Spinal cord (tissue), 9 donors: ENCODE measurements at regions not wholly inside any gene's neighbourhood (a gene's known extent, or its start where the extent isn't known, plus 50 kb on each side); places are given as distances from the start of the nearest gene placed in this dataset.
A peak's percentile ranks its signal among the peaks of the same experiment; 100 is the strongest.
"Not testable (repeated sequence)": the region's sequence is repeated elsewhere in the genome, so short reads cannot be mapped to it uniquely, and the experiment has no call there.

Experiments used
- DNase-seq, 6 donors: peaks; one replicate each; pipeline versions ENCODE4 v3.0.0 to v3.0.0-alpha.2; 2013 to 2015; ENCODE audit warnings: low spot score in 6 of 6, low read depth in 4 of 6
- H3K27ac ChIP-seq: one replicate; pipeline ENCODE4 v1.5.1; 2013; ENCODE audit warnings: low read depth, low read length, control low read depth
- H3K27me3 ChIP-seq: one replicate; pipeline ENCODE4 v1.6.1; 2013; ENCODE audit warnings: low read length; ENCODE audit not compliant: control insufficient read depth, insufficient read depth
- H3K36me3 ChIP-seq: one replicate; pipeline ENCODE4 v1.6.1; 2013; ENCODE audit warnings: low read length; ENCODE audit not compliant: control insufficient read depth, insufficient read depth
- H3K4me1 ChIP-seq: one replicate; pipeline ENCODE4 v1.6.1; 2013; ENCODE audit warnings: low read length; ENCODE audit not compliant: control insufficient read depth, insufficient read depth
- H3K4me3 ChIP-seq: one replicate; pipeline ENCODE4 v1.5.1; 2013; ENCODE audit warnings: low read depth, low read length, control low read depth
- H3K9me3 ChIP-seq: one replicate; pipeline ENCODE4 v1.6.1; 2013; ENCODE audit warnings: low read length; ENCODE audit not compliant: control insufficient read depth, insufficient read depth
- WGBS: methylation state at CpG from one replicate; pipeline ENCODE4 v1.1.5; 2013; ENCODE audit warnings: missing lambda C conversion rate; ENCODE audit not compliant: insufficient coverage; 5-methylcytosine and 5-hydroxymethylcytosine counted together
- donor health status: healthy.

DNA sequence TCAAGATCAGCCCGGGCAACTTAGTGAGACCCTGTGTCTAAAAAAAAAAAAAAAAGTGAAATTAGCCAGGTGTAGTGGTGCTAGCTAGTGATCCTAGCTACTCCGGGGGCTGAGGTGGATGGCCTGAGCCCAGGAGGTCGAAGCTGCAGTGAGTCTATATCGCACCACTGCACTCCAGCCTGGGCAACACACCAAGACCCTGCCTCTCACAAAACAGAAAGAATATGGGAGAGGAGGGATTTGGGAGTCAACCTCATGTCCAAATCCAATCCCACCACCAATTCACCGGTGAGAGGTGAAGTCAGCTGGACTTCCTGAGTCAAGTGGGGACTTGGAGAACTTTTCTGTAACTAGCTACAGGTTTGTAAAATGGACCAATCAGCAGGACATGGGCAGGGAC is 80.5 kb upstream of the MFGE8 start:
- Histone ChIP-seq H3K9me3 (no peaks in the 10 kb centered on the region), H3K27me3 (no peaks in the 10 kb centered on the region), H3K4me1 (no peaks in the 10 kb centered on the region), H3K27ac (no peak overlapping the region), H3K36me3 (no peaks in the 10 kb centered on the region), H3K4me3 (no peak overlapping the region)
- WGBS = 78% methylated on average over 1 of the region's 5 CpGs
- DNase-seq = no peak

DNA sequence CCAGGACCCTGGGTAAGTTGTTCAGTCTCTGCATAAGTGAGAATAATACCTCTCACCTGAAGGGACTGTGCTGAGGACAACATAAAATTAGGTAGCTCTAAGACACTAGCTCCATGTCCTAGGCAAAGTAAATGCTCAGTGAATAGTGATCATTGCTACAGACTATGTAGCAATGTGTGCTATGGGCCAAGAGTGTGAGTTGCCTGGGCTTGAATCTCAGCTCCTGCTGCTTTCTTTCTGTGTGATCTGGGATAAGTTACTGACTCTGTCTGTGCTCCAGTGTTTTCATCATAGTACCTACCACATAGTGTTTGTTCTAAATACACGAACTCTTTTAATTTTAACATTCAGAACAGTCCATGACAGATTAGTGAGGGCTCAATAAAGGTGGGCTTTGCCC is 81.1 kb upstream of the MFGE8 start:
- DNase-seq = no peak
- Histone ChIP-seq H3K9me3 (no peaks in the 10 kb centered on the region), H3K4me1 (no peaks in the 10 kb centered on the region), H3K27me3 (no peaks in the 10 kb centered on the region), H3K36me3 (no peaks in the 10 kb centered on the region), H3K27ac (no peak overlapping the region), H3K4me3 (no peak overlapping the region)
- WGBS = no CpG with 5 or more reads among the region's 1 CpG

DNA sequence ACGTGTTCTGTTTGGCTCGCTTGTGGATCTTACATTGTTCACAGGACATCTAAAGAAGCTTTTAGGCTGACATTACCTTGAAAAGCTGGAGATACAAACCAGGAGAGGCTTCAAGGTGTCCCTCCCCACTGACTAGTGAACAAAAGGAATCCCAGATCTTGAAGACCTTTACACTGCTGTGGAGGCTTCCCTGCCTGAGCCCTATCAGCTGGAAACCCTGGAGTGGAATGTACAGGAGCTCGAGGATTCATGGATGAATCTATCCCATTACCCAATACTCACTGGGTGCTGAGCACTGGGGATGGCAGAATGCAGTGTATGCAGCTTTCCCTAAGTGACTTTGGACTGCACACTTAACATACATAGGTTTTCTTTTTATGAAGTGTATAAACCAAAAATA is 82.3 kb upstream of the MFGE8 start:
- Histone ChIP-seq H3K4me1 (no peaks in the 10 kb centered on the region), H3K27me3 (no peaks in the 10 kb centered on the region), H3K9me3 (no peaks in the 10 kb centered on the region), H3K36me3 (no peaks in the 10 kb centered on the region), H3K27ac (no peak overlapping the region), H3K4me3 (no peak overlapping the region)
- no peak for DNase-seq
- 96% methylated on average over 2 of the region's 3 CpGs for WGBS

DNA sequence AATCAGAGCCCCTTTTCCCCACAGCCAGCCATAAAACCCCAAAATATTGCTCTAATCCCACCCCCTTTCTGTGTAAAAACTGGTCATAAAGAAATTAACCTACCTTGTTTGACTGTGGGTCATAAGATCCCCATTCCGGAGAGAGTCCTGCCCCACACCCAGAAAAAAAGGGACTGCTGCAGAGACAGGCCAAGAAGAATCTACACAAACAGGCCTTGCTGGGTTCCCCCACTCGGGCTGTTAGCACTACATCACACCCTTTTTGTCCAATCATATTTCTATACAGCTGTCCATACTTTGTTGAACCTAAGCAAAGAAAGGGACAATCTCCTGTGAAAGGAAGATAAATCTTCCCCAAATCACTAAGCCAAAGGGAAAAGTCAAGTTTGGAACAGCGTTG is 84.4 kb upstream of the MFGE8 start:
- H3K36me3 ChIP-seq = no peaks in the 10 kb centered on the region
- H3K9me3 ChIP-seq = no peaks in the 10 kb centered on the region
- 67% methylated on average over 1 of the region's 3 CpGs for WGBS
- no peaks in the 10 kb centered on the region for H3K4me1 ChIP-seq
- H3K4me3 ChIP-seq = no peak overlapping the region
- H3K27ac ChIP-seq = no peak overlapping the region
- DNase-seq = no peak
- no peaks in the 10 kb centered on the region for H3K27me3 ChIP-seq

DNA sequence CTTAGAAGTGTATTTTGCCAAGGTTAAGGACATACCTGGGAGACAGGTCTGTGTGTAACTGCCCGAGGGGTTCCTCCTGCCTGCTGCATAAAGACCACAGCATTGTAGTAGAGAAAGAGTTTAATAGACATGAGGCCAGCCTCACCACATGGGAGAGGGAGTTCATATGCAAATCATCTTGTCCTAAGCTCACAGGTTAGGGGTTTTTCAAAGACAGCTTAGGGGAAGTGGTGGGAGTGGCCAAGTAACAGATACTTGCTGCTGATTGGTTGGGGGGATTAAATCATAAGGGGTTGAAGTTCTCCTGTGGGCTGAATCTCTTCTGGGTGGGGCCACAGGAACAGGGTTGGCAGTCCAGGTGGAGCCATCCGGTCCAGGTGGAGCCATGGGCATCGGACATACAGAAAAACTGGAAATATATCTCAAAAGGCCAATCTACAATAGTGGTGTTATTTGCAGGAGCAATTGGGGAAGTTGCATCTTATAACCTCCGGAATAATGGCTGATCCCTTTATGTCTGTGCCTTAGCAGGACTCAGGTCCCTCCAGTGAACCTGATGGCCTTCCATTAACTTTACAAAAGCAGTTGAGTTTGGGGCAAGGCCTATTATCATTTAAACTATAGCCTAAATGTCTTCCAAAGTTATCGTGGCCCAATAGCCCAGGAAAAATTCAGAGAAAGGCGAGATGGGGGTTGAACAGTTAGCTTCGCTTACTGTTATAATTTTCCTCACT is 86.0 kb upstream of the MFGE8 start:
- H3K27ac ChIP-seq = no peak overlapping the region
- H3K27me3 ChIP-seq = no peaks in the 10 kb centered on the region
- no peaks in the 10 kb centered on the region for H3K4me1 ChIP-seq
- WGBS = 60% methylated on average over 2 of the region's 7 CpGs
- no peak for DNase-seq
- no peaks in the 10 kb centered on the region for H3K36me3 ChIP-seq
- H3K9me3 ChIP-seq = no peaks in the 10 kb centered on the region
- no peak overlapping the region for H3K4me3 ChIP-seq

DNA sequence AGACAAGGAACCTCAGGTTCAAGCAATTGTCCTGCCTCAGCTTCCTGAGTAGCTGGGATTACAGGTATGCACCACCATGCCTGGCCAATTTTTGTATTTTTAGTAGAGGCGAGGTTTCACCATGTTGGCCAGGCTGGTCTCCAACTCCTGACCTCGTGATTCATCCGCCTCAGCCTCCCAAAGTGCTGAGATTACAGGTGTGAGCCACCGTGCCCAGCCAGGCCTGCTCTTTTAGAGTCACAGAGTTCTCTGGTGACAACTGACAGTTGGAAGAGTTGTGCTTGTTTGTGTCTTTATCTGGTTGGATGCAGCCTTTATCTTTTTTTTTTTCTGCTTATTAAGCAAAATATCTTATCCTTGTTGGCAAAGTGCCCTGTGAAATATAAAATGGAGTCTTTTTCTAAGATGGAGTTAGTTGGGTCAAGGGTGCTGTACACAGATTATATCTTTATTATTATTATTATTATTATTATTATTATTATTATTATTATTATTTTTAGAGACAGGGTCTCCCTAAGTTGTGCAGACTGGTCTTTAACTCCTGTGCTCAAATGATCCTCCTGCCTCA is 86.5 kb upstream of the ABHD2 start:
- WGBS = 91% methylated on average over 4 of the region's 4 CpGs
- not testable (repeated sequence) for H3K4me3 ChIP-seq, H3K27ac ChIP-seq, DNase-seq, H3K9me3 ChIP-seq, H3K27me3 ChIP-seq, H3K36me3 ChIP-seq, H3K4me1 ChIP-seq

DNA sequence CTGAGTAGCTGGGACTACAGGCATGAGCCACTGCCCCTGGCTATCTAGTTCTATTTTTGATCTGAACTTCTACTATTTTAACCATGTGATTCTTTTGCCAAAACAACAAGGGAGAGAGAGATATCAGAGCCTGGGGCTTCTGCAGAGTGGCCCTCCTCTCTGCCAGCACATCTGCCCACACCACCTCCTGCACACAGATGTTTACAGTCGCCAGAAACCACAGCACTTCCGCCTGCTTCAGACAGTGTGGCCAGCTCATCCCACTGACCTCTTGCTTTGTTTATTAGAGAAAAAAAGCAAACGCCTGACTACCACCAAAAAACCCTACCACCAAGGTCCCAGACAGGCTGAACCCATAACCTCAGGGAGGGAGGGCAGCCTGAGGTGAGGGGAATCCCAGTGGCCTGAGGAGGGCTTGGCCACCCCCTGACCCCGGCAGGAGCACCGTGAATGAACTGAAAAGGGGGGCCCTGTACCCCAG is 85.9 kb upstream of the ABHD2 start:
- 57% methylated on average over 2 of the region's 5 CpGs for WGBS
- Histone ChIP-seq H3K36me3 (no peaks in the 10 kb centered on the region), H3K27ac (no peak overlapping the region), H3K4me3 (no peak overlapping the region), H3K27me3 (no peaks in the 10 kb centered on the region), H3K9me3 (no peaks in the 10 kb centered on the region), H3K4me1 (no peaks in the 10 kb centered on the region)
- DNase-seq = no peak

DNA sequence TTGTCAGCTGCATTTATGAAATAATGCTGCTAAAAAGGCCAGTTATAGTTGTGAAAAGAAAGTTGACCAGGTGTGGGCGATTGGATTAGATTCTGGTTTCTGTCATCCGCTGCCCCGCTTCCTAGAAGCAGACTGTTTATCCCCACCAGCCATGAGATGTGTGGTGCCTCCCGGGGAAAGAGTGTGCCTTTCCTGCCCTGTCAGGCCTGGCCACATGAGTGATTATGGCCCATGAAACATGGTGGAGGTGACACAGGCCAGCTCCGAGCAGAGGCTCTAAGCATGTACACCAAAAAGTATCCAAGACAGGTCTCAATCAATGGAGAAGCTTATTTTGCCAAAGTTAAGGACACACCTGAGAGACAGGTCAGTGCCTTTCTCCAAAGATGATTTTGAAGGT is 85.4 kb upstream of the ABHD2 start:
- no peaks in the 10 kb centered on the region for H3K4me1 ChIP-seq
- DNase-seq = no peak
- H3K9me3 ChIP-seq = no peaks in the 10 kb centered on the region
- no peak overlapping the region for H3K27ac ChIP-seq
- H3K36me3 ChIP-seq = no peaks in the 10 kb centered on the region
- no peak overlapping the region for H3K4me3 ChIP-seq
- WGBS = 72% methylated on average over 5 of the region's 5 CpGs
- H3K27me3 ChIP-seq = no peaks in the 10 kb centered on the region

DNA sequence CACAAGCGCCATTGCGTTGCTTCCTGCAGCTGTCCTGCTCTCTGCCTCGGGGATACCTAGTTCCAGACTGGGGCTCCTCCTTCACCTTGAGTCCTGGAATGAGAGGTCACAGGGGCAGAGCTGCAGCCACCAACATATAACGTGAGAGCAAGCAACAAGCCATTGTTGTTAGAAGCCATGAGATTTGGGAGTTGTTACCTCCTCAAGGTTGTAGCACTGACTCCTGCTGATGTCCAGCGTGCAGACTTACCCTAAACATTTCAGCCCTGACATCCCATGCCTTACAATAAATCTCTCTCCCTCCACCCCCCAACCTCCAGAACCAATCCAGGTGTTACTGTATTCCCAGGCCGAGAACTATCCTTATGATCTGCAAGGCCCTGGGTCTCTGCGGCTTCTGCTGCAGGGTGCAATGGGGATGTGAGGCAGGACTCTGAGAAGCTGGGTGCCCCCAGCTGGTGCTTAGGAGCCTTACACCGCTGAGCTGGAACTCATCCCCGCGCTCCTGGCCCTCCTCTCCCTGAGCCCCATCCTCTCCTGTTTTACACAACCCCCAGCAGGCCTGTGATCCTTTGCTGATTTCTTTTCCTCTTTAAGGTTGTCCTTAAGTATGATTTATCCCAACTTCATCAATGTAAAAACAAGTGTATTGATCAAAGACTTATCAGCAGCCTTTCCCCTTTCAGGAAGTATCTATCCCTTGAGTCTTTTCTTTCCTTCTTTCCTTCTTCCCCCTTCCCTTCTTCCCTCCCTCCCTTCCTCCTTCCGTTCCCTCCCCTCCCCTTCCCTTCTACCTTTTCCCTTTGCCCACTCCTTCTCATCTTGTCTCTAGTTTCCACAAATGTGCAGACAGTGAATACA is 84.2 kb upstream of the ABHD2 start:
- WGBS = 52% methylated on average over 10 of the region's 11 CpGs
- Histone ChIP-seq H3K27ac (no peak overlapping the region), H3K9me3 (no peaks in the 10 kb centered on the region), H3K27me3 (no peaks in the 10 kb centered on the region), H3K4me1 (no peaks in the 10 kb centered on the region), H3K4me3 (no peak overlapping the region), H3K36me3 (no peaks in the 10 kb centered on the region)
- DNase-seq = peak in 4 of 6 donors; percentile 26 to 68 (median 48)

DNA sequence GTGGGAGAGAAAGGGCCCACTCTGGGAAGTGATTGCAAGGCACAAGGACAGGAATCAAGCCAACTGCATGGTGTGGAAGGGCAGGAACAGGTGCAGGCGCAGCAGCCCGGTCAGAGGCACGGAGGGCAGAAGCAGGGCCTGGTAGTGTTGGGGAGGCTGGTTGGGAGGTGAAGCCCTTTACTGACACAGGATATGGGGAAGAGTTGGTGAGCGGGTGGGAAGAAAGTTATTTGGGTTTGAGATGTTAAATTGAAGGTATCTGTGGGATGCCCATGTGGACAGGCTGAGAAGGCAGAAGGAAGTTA is 83.6 kb upstream of the ABHD2 start:
- no peaks in the 10 kb centered on the region for H3K27me3 ChIP-seq
- no peak overlapping the region for H3K4me3 ChIP-seq
- H3K4me1 ChIP-seq = no peaks in the 10 kb centered on the region
- H3K27ac ChIP-seq = no peak overlapping the region
- H3K9me3 ChIP-seq = no peaks in the 10 kb centered on the region
- DNase-seq = no peak
- 89% methylated on average over 4 of the region's 4 CpGs for WGBS
- H3K36me3 ChIP-seq = no peaks in the 10 kb centered on the region
